Parathyroid adenoma (tissue), 2 donors: ENCODE measurements at regions not wholly inside any gene's neighbourhood (a gene's known extent, or its start where the extent isn't known, plus 50 kb on each side); places are given as distances from the start of the nearest gene placed in this dataset.
"Not testable (repeated sequence)": the region's sequence is repeated elsewhere in the genome, so short reads cannot be mapped to it uniquely, and the experiment has no call there.

Experiments used
- H2AFZ ChIP-seq: fragments of 300-600 bp; sonication (generic); one replicate; pipeline ENCODE4 v1.7.0; 2017; ENCODE audit warnings: antibody characterized with exemption, mild to moderate bottlenecking
- H3K27ac ChIP-seq: fragments of 300-600 bp; sonication (generic); one replicate; pipeline ENCODE4 v1.7.0; 2017
- H3K27me3 ChIP-seq: fragments of 300-600 bp; sonication (generic); one replicate; pipeline ENCODE4 v1.7.0; 2017; ENCODE audit warnings: low read length; ENCODE audit not compliant: control insufficient read depth, insufficient read depth
- H3K36me3 ChIP-seq: fragments of 300-600 bp; sonication (generic); one replicate; pipeline ENCODE4 v1.7.0; 2017; ENCODE audit warnings: low read length; ENCODE audit not compliant: control insufficient read depth, insufficient read depth
- H3K4me1 ChIP-seq: fragments of 300-600 bp; sonication (generic); one replicate; pipeline ENCODE4 v1.7.0; 2017; ENCODE audit warnings: control low read depth
- H3K4me2 ChIP-seq: fragments of 300-600 bp; sonication (generic); one replicate; pipeline ENCODE4 v1.7.0; 2017; ENCODE audit warnings: low read length
- H3K4me3 ChIP-seq: fragments of 300-600 bp; sonication (generic); one replicate; pipeline ENCODE4 v1.7.0; 2017; ENCODE audit warnings: low read depth, low read length
- H3K79me2 ChIP-seq: fragments of 300-600 bp; sonication (generic); one replicate; pipeline ENCODE4 v1.7.0; 2017; ENCODE audit warnings: control low read depth
- H3K9ac ChIP-seq: fragments of 300-600 bp; sonication (generic); one replicate; pipeline ENCODE4 v1.7.0; 2017; ENCODE audit warnings: mild to moderate bottlenecking
- H3K9me3 ChIP-seq: fragments of 300-600 bp; sonication (generic); one replicate; pipeline ENCODE4 v1.7.0; 2017; ENCODE audit warnings: low read length; ENCODE audit not compliant: control insufficient read depth
- TF ChIP-seq, protein P1 (sequence below): fragments of 300-600 bp; sonication (generic); IDR thresholded peaks from one replicate; pipeline ENCODE4 v1.7.0; 2017; ENCODE audit warnings: antibody characterized with exemption, mild to moderate bottlenecking
- donor health status: primary hyperparathyroidism.

DNA sequence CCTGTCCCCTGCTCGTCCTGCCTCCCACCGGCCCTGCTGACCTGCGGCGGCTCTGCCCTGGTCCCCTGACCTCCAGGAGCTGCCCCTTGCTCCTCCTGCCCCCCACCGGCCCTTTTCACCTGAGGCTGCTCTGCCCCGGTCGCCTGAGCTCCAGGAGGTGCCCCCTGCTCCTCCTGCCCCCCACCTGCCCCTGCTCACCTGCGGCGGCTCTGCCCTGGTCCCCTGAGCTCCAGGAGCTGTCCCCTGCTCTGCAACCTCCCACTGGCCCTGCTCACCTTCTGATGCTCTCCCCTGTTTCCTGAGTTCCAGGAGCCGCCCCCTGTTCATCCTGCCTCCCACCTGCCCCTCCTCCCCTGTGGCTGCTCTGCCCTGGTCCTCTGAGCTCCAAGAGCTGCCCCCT is 101.3 kb downstream of the TMEM121 start:
- H3K9me3 ChIP-seq, result no peaks in the 10 kb centered on the region
- no peaks in the 10 kb centered on the region for H3K27me3 ChIP-seq
- no peaks in the 10 kb centered on the region for H3K4me1 ChIP-seq
- no peaks in the 10 kb centered on the region for H3K36me3 ChIP-seq
- H3K4me3 ChIP-seq, result no peak overlapping the region
- H2AFZ ChIP-seq, result no peak overlapping the region
- no peaks in the 10 kb centered on the region for H3K79me2 ChIP-seq
- no peak overlapping the region for H3K9ac ChIP-seq
- no peak overlapping the region for H3K4me2 ChIP-seq
- H3K27ac ChIP-seq, result no peak overlapping the region
- TF ChIP-seq, protein P1, sequence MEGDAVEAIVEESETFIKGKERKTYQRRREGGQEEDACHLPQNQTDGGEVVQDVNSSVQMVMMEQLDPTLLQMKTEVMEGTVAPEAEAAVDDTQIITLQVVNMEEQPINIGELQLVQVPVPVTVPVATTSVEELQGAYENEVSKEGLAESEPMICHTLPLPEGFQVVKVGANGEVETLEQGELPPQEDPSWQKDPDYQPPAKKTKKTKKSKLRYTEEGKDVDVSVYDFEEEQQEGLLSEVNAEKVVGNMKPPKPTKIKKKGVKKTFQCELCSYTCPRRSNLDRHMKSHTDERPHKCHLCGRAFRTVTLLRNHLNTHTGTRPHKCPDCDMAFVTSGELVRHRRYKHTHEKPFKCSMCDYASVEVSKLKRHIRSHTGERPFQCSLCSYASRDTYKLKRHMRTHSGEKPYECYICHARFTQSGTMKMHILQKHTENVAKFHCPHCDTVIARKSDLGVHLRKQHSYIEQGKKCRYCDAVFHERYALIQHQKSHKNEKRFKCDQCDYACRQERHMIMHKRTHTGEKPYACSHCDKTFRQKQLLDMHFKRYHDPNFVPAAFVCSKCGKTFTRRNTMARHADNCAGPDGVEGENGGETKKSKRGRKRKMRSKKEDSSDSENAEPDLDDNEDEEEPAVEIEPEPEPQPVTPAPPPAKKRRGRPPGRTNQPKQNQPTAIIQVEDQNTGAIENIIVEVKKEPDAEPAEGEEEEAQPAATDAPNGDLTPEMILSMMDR, result no peak

DNA sequence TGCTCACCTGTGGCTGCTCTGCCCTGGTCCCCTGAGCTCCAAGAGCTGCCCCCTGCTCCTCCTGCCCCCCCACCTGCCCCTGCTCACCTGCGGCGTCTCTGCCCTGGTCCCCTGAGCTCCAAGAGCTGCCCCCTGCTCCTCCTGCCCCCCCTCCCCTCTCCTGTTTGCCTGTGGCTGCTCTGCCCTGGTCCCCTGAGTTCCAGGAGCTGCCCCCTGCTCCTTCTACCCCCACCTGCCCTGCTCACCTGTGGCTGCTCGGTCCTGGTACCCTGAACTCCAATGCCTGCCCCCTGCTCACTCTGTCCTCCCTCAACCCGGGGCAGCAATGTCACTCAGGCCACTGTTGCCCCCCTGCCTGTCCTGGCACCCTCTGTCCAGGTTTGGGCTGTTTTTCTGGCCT is 101.7 kb downstream of the TMEM121 start:
- not testable (repeated sequence) for H3K4me3 ChIP-seq, H3K9me3 ChIP-seq, H3K4me2 ChIP-seq, H3K36me3 ChIP-seq, H3K79me2 ChIP-seq, H3K27ac ChIP-seq, H3K4me1 ChIP-seq, H3K9ac ChIP-seq, H3K27me3 ChIP-seq, H2AFZ ChIP-seq

DNA sequence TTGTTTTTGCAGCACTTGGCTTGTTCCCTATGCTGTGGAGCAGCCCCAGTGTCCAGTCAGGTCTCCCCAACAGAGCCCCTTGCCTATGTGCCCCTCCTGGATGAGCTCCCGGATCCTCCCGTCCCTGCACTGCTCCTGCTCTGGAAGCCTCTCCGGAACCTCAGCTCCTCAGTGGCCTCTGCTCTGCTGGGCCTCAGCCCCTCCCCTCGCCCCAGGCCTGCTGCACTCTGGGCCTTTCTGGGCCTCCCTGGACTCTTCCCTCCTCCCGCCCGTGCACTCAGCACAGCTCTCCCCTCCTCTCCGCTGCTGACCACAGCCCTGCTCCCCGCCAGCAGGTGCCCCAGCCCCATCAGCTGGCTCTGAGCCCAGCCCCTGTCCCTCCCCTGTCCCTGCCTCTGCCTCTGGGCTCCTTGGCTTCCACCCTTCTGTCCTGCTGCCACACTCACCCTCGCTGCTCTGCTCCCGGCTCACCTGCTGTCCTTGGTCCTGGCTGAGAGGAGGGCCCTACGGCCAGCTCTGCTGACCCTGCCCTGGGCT is 102.2 kb downstream of the TMEM121 start:
- not testable (repeated sequence) for H3K27me3 ChIP-seq, H3K4me2 ChIP-seq, H3K36me3 ChIP-seq, H3K9me3 ChIP-seq, H3K79me2 ChIP-seq, H2AFZ ChIP-seq, H3K4me3 ChIP-seq, H3K9ac ChIP-seq, H3K4me1 ChIP-seq, H3K27ac ChIP-seq

DNA sequence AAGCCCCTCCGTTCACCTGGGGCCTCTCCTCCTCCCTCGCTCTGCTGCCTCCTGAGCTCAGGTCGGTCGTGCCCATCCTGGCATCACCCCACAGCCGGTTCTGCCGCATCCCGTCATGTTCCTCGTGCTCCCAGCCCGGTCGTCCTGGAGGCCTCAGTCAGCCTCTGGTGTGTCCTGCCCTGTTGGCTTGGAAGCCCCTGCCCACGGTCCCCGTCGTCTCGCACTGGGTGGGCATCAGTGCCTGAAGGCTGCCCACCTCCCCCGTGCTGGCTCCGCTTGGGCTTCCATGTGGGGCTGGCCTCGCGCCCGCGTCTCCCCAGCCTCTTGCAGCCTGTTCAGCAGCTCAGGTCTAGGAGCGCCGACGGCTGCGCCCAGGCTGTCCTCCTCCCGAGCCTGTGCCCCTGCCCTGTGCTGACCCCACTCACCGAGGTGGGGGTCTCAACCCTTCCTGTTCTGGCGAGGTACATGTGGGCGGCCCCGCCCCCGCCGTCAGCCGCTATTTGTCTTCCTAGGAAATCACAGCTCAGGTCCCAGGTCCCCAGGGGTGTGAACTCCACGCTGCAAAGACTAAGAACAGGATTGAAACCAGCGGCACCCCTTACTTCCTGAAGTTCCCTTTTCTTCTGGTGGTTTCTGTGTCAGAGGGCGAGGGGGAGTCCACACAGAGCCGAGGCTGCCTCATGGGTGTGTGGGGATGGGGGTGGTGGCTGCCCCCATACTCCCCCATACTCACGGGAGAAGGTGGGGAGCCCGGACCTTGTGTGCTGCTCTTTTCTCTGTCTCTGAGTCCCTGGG is 102.9 kb downstream of the TMEM121 start:
- H3K27me3 ChIP-seq, H3K9me3 ChIP-seq, H3K4me2 ChIP-seq: not testable (repeated sequence)

DNA sequence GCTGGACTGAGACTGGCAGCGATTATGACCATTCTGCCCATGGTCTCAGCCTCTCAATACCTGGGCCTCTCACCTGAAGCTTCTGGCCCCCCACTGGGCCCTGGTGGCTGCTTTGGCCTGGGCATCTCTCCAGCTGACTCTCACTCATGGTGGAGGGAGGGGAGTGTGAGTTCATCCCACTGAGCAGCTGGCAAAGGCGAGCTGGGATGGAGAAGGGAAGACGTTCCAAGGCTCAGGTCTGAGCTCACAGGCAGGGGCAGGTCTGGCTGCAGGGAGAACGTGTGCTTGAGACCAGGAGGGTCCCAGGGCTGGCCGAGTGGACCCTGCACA is 103.5 kb downstream of the TMEM121 start:
- H3K4me2 ChIP-seq, result no peak overlapping the region
- no peaks in the 10 kb centered on the region for H3K36me3 ChIP-seq
- H3K4me3 ChIP-seq, result no peak overlapping the region
- H2AFZ ChIP-seq, result no peak overlapping the region
- H3K9ac ChIP-seq, result no peak overlapping the region
- H3K27me3 ChIP-seq, result no peaks in the 10 kb centered on the region
- no peaks in the 10 kb centered on the region for H3K79me2 ChIP-seq
- H3K4me1 ChIP-seq, result no peaks in the 10 kb centered on the region
- H3K9me3 ChIP-seq, result no peaks in the 10 kb centered on the region
- H3K27ac ChIP-seq, result no peak overlapping the region
- TF ChIP-seq, protein P1, result no peak

More for the DNA sequence above, 102.9 kb downstream of the TMEM121 start:
- not testable (repeated sequence) for H3K36me3 ChIP-seq, H3K27ac ChIP-seq, H3K9ac ChIP-seq, H2AFZ ChIP-seq, H3K79me2 ChIP-seq, H3K4me3 ChIP-seq, H3K4me1 ChIP-seq

DNA sequence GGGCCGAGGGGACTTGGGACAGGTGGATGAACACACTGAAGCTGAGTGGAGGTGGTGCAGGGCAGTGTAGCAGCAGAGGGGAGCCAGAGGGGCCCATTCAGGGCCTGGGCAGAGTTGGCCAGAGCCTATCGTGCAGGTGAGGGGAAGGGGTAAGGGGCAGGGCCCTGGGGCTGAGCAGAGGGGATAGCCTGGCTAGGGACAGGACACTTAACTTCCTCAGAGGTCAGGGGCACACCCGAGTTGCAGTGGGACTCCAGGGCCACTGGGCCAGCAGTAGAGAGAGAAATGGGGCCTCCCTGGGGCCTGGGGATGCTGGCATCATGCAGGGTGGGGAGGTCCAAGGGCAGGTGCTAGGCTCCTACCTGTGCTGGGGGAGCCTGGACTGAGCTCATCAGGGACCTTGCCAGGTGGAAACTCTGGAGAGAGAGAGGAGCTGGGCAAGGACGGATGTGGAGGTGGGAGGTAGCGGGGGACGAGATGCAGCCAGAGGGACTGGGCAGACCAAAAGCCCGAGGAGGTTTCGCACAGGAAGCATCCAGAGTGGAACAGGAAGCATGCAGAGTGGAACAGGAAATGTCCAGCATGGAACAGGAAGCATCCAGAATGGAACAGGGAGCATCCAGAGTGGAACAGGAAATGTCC is 104.0 kb downstream of the TMEM121 start:
- H3K4me2 ChIP-seq, result not testable (repeated sequence)

DNA sequence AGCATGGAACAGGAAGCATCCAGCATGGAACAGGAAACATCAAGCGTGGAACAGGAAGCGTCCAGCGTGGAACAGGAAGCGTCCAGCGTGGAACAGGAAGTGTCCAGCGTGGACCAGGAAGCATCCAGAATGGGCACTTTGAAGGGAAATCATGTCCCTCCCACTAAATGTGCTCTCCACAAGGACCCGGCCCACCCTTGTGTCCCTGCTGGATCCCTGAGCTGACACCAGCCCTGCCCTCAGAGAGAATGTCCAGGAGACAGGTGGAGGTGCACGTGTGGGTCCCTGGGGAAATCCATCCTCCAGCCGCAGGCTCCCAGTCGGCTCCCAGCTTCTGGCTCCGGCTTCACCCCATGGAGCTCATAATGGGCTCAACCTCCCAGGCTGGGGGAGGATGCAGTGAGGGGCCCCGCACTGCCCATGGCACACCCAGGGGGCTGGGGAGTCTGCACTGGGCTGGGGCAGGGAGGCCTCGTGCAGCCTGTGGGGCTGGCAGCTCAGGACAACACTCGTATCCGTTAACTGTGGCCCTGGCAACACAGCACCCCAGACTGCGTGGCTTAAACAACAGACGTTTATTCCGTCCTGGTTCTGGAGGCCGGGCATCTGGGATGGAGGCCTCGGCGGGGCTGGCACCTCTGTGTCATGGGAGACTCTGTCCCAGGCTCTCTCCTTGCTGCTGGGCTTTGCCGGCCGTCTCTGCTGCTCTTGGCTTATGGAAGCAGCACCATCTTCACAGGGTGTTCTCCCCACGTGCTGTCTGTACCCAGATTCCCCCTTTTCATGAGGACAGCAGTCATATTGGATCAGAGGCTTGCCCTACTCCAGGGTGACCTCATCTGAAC is 104.8 kb downstream of the TMEM121 start:
- not testable (repeated sequence) for H3K4me1 ChIP-seq, H3K79me2 ChIP-seq, H3K4me3 ChIP-seq, H3K27ac ChIP-seq, H3K9ac ChIP-seq, H3K36me3 ChIP-seq, H2AFZ ChIP-seq, H3K9me3 ChIP-seq, H3K27me3 ChIP-seq, H3K4me2 ChIP-seq

More for the DNA sequence above, 104.0 kb downstream of the TMEM121 start:
- not testable (repeated sequence) for H3K27ac ChIP-seq, H3K36me3 ChIP-seq, H3K4me1 ChIP-seq, H3K79me2 ChIP-seq, H3K4me3 ChIP-seq, H3K27me3 ChIP-seq, H2AFZ ChIP-seq, H3K9ac ChIP-seq, H3K9me3 ChIP-seq
